ENCODE measurements at regions not wholly inside any gene's neighbourhood (a gene's known extent, or its start where the extent isn't known, plus 50 kb on each side); places are given as distances from the start of the nearest gene placed in this dataset.
"Not testable (repeated sequence)": the region's sequence is repeated elsewhere in the genome, so short reads cannot be mapped to it uniquely, and the experiment has no call there.

GRCh38 chr16:33816328-33816944, 357.0 kb downstream of the TP53TG3F start:
- H3K27me3 ChIP-seq (ENCODE audit: insufficient read depth, low read length); DNase-seq (ENCODE audit: low read depth, low spot score); H3K4me3 ChIP-seq (replicated peaks in 1 of 2; ENCODE audit: low read depth in 1 of 2, low read length in 2 of 2); H3K9me2 ChIP-seq (ENCODE audit: insufficient read depth); H3K4me1 ChIP-seq (ENCODE audit: control insufficient read depth in 1 of 2, insufficient read depth in 2 of 2, low read length in 2 of 2); BruUV-seq (replicated peaks); POLR2A ChIA-PET; ATAC-seq; H2AFZ ChIP-seq (ENCODE audit: low read depth, low read length, poor library complexity, severe bottlenecking); H3K9ac ChIP-seq (ENCODE audit: low read length); H3K36me3 ChIP-seq (ENCODE audit: control insufficient read depth in 1 of 2, insufficient read depth in 2 of 2, low read length in 2 of 2); CTCF ChIA-PET; intact Hi-C loops (cut with micrococcal nuclease); H3K27ac ChIP-seq (ENCODE audit: low read depth, low read length); RAD21 ChIA-PET (ENCODE audit: low non-redundant PET in 1 of 2, low total read pairs in 2 of 2, uncharacterized antibody in 2 of 2, unreplicated experiment in 2 of 2); H3K4me2 ChIP-seq (ENCODE audit: low read length); H3K9me3 ChIP-seq (ENCODE audit: control insufficient read depth in 1 of 2, insufficient read depth in 1 of 2, low read depth in 1 of 2, low read length in 2 of 2); H3K79me2 ChIP-seq (ENCODE audit: insufficient read depth, low read length); H4K20me1 ChIP-seq (ENCODE audit: insufficient read depth): not testable (repeated sequence)

- ATAC-seq; H3K4me3 ChIP-seq (replicated peaks in 1 of 2; ENCODE audit: low read depth in 1 of 2, low read length in 2 of 2); CTCF ChIA-PET; intact Hi-C loops (cut with micrococcal nuclease); H3K4me1 ChIP-seq (ENCODE audit: control insufficient read depth in 1 of 2, insufficient read depth in 2 of 2, low read length in 2 of 2); H4K20me1 ChIP-seq (ENCODE audit: insufficient read depth); H3K36me3 ChIP-seq (ENCODE audit: control insufficient read depth in 1 of 2, insufficient read depth in 2 of 2, low read length in 2 of 2); H3K79me2 ChIP-seq (ENCODE audit: insufficient read depth, low read length); DNase-seq (ENCODE audit: low read depth, low spot score); BruUV-seq (replicated peaks); H3K9me2 ChIP-seq (ENCODE audit: insufficient read depth); H2AFZ ChIP-seq (ENCODE audit: low read depth, low read length, poor library complexity, severe bottlenecking); H3K27ac ChIP-seq (ENCODE audit: low read depth, low read length); H3K9ac ChIP-seq (ENCODE audit: low read length); H3K4me2 ChIP-seq (ENCODE audit: low read length); POLR2A ChIA-PET; RAD21 ChIA-PET (ENCODE audit: low non-redundant PET in 1 of 2, low total read pairs in 2 of 2, uncharacterized antibody in 2 of 2, unreplicated experiment in 2 of 2); H3K9me3 ChIP-seq (ENCODE audit: control insufficient read depth in 1 of 2, insufficient read depth in 1 of 2, low read depth in 1 of 2, low read length in 2 of 2); H3K27me3 ChIP-seq (ENCODE audit: insufficient read depth, low read length): not testable (repeated sequence)
Measured at GRCh38 chr16:33824736-33825135, 365.3 kb downstream of the TP53TG3F start.

- POLR2A ChIA-PET, CTCF ChIA-PET: not testable (repeated sequence)
Measured at GRCh38 chr16:33827522-33827921, 368.1 kb downstream of the TP53TG3F start.

GRCh38 chr16:33839157-33839556, 379.7 kb downstream of the TP53TG3F start:
- DNase-seq (ENCODE audit: low read depth, low spot score); ATAC-seq; intact Hi-C loops (cut with micrococcal nuclease); H2AFZ ChIP-seq (ENCODE audit: low read depth, low read length, poor library complexity, severe bottlenecking); H3K27me3 ChIP-seq (ENCODE audit: insufficient read depth, low read length); H3K4me3 ChIP-seq (replicated peaks in 1 of 2; ENCODE audit: low read depth in 1 of 2, low read length in 2 of 2); H3K36me3 ChIP-seq (ENCODE audit: control insufficient read depth in 1 of 2, insufficient read depth in 2 of 2, low read length in 2 of 2); POLR2A ChIA-PET; H3K79me2 ChIP-seq (ENCODE audit: insufficient read depth, low read length); H3K4me2 ChIP-seq (ENCODE audit: low read length); BruUV-seq (replicated peaks); H3K9me3 ChIP-seq (ENCODE audit: control insufficient read depth in 1 of 2, insufficient read depth in 1 of 2, low read depth in 1 of 2, low read length in 2 of 2); H3K9ac ChIP-seq (ENCODE audit: low read length); RAD21 ChIA-PET (ENCODE audit: low non-redundant PET in 1 of 2, low total read pairs in 2 of 2, uncharacterized antibody in 2 of 2, unreplicated experiment in 2 of 2); H3K9me2 ChIP-seq (ENCODE audit: insufficient read depth); CTCF ChIA-PET; H3K4me1 ChIP-seq (ENCODE audit: control insufficient read depth in 1 of 2, insufficient read depth in 2 of 2, low read length in 2 of 2); H4K20me1 ChIP-seq (ENCODE audit: insufficient read depth); H3K27ac ChIP-seq (ENCODE audit: low read depth, low read length): not testable (repeated sequence)

More at GRCh38 chr16:33827522-33827921, 368.1 kb downstream of the TP53TG3F start:
- intact Hi-C loops (cut with micrococcal nuclease); H3K9me3 ChIP-seq (ENCODE audit: control insufficient read depth in 1 of 2, insufficient read depth in 1 of 2, low read depth in 1 of 2, low read length in 2 of 2); BruUV-seq (replicated peaks); H3K27me3 ChIP-seq (ENCODE audit: insufficient read depth, low read length); RAD21 ChIA-PET (ENCODE audit: low non-redundant PET in 1 of 2, low total read pairs in 2 of 2, uncharacterized antibody in 2 of 2, unreplicated experiment in 2 of 2); H3K36me3 ChIP-seq (ENCODE audit: control insufficient read depth in 1 of 2, insufficient read depth in 2 of 2, low read length in 2 of 2); H3K9me2 ChIP-seq (ENCODE audit: insufficient read depth); H3K9ac ChIP-seq (ENCODE audit: low read length); H2AFZ ChIP-seq (ENCODE audit: low read depth, low read length, poor library complexity, severe bottlenecking); H4K20me1 ChIP-seq (ENCODE audit: insufficient read depth); H3K4me3 ChIP-seq (replicated peaks in 1 of 2; ENCODE audit: low read depth in 1 of 2, low read length in 2 of 2); ATAC-seq; H3K27ac ChIP-seq (ENCODE audit: low read depth, low read length); H3K4me1 ChIP-seq (ENCODE audit: control insufficient read depth in 1 of 2, insufficient read depth in 2 of 2, low read length in 2 of 2); DNase-seq (ENCODE audit: low read depth, low spot score); H3K79me2 ChIP-seq (ENCODE audit: insufficient read depth, low read length); H3K4me2 ChIP-seq (ENCODE audit: low read length): not testable (repeated sequence)

Data from HCT116 (cell line).